ENCODE measurements at regions not wholly inside any gene's neighbourhood (a gene's known extent, or its start where the extent isn't known, plus 50 kb on each side); places are given as distances from the start of the nearest gene placed in this dataset.
A peak's percentile ranks its signal among the peaks of the same experiment; 100 is the strongest.

GRCh38 chr10:4669585-4669984 lies 156.4 kb upstream of the AKR1E2 start:
- Histone ChIP-seq H3K4me1 (ENCODE audit: control insufficient read depth in 4 of 4, insufficient read depth in 4 of 4, low read length in 3 of 4) (no peaks in the 10 kb centered on the region), H3K27me3 (ENCODE audit: control insufficient read depth in 4 of 4, insufficient read depth in 4 of 4, low read length in 3 of 4) (no peaks in the 10 kb centered on the region), H3K27ac (ENCODE audit: low read depth in 1 of 2, low read length in 2 of 2) (no peak overlapping the region), H3K9ac (ENCODE audit: low read depth in 1 of 2, low read length in 2 of 2) (no peak overlapping the region), H3K9me3 (ENCODE audit: control insufficient read depth in 4 of 4, low read length in 3 of 4) (no peaks in the 10 kb centered on the region), H3K36me3 (ENCODE audit: control insufficient read depth in 4 of 4, insufficient read depth in 3 of 4, low read depth in 1 of 4, low read length in 3 of 4) (no peaks in the 10 kb centered on the region), H3K4me3 (ENCODE audit: low read depth in 1 of 3, low read length in 3 of 3) (no peak overlapping the region)
- WGBS: 93% methylated on average over 2 of the region's 2 CpGs
- no peak for TF ChIP-seq REST (IDR thresholded peaks at IDR 0.05)
- no peak for TF ChIP-seq HNF4A (conservative IDR thresholded peaks at IDR 0.05)
- TF ChIP-seq JUND (IDR thresholded peaks at IDR 0.05): no peak
- TF ChIP-seq ATF3 (IDR thresholded peaks at IDR 0.05): no peak
- no peak for TF ChIP-seq HNF4G (IDR thresholded peaks at IDR 0.05)
- TF ChIP-seq CTCF (IDR thresholded peaks at IDR 0.05; ENCODE audit: low read depth, low read length, missing input control): no peak
- TF ChIP-seq TAF1 (conservative IDR thresholded peaks at IDR 0.05): no peak
- TF ChIP-seq YY1 (IDR thresholded peaks at IDR 0.05): no peak
- DNase-seq (ENCODE audit: low spot score): no peak

GRCh38 chr10:4663162-4663992 lies 162.6 kb upstream of the AKR1E2 start:
- H3K4me1 ChIP-seq (ENCODE audit: control insufficient read depth in 4 of 4, insufficient read depth in 4 of 4, low read length in 3 of 4): peaks cover 2 to 29% (median 21%) of the 10 kb centered on the region in 4 donors
- WGBS: 62% methylated on average over 9 of the region's 9 CpGs
- TF ChIP-seq MAX (IDR thresholded peaks at IDR 0.05) (peak; percentile 69), YY1 (IDR thresholded peaks at IDR 0.05) (peak; percentile 85), ATF3 (IDR thresholded peaks at IDR 0.05) (peak; percentile 18), GABPA (IDR thresholded peaks at IDR 0.05 in 1 of 2, conservative IDR thresholded peaks at IDR 0.05 in 1 of 2) (no peak), CTCF (IDR thresholded peaks at IDR 0.05; ENCODE audit: low read depth, low read length, missing input control) (no peak), SP1 (IDR thresholded peaks at IDR 0.05) (peak; percentile 56), HNF4G (IDR thresholded peaks at IDR 0.05) (no peak), REST (IDR thresholded peaks at IDR 0.05) (no peak), FOXA1 (IDR thresholded peaks at IDR 0.05) (peak; percentile 63), NR2F2 (IDR thresholded peaks at IDR 0.05) (no peak), FOXA2 (IDR thresholded peaks at IDR 0.05) (peak; percentile 71), TAF1 (conservative IDR thresholded peaks at IDR 0.05) (peak; percentile 10), RAD21 (IDR thresholded peaks at IDR 0.05) (peak; percentile 16 to 32), EGR1 (IDR thresholded peaks at IDR 0.05; ENCODE audit: low read depth in 2 of 2) (no peak), HNF4A (conservative IDR thresholded peaks at IDR 0.05) (peak; percentile 31 to 73)

More at GRCh38 chr10:4663162-4663992, 162.6 kb upstream of the AKR1E2 start:
- H3K9ac ChIP-seq (ENCODE audit: low read depth in 1 of 2, low read length in 2 of 2): peak overlapping the region in 1 of 2 donors; percentile 34
- H3K27ac ChIP-seq (ENCODE audit: low read depth in 1 of 2, low read length in 2 of 2): peak overlapping the region; percentile 55 to 83
- no peaks in the 10 kb centered on the region for H3K27me3 ChIP-seq (ENCODE audit: control insufficient read depth in 4 of 4, insufficient read depth in 4 of 4, low read length in 3 of 4)
- no peak for DNase-seq (ENCODE audit: low spot score)
- no peak overlapping the region for H3K4me3 ChIP-seq (ENCODE audit: low read depth in 1 of 3, low read length in 3 of 3)
- H3K9me3 ChIP-seq (ENCODE audit: control insufficient read depth in 4 of 4, low read length in 3 of 4): no peaks in the 10 kb centered on the region
- H3K36me3 ChIP-seq (ENCODE audit: control insufficient read depth in 4 of 4, insufficient read depth in 3 of 4, low read depth in 1 of 4, low read length in 3 of 4): no peaks in the 10 kb centered on the region

Measured in liver (tissue), 8 donors.